ENCODE measurements at regions not wholly inside any gene's neighbourhood (a gene's known extent, or its start where the extent isn't known, plus 50 kb on each side); places are given as distances from the start of the nearest gene placed in this dataset.

DNA sequence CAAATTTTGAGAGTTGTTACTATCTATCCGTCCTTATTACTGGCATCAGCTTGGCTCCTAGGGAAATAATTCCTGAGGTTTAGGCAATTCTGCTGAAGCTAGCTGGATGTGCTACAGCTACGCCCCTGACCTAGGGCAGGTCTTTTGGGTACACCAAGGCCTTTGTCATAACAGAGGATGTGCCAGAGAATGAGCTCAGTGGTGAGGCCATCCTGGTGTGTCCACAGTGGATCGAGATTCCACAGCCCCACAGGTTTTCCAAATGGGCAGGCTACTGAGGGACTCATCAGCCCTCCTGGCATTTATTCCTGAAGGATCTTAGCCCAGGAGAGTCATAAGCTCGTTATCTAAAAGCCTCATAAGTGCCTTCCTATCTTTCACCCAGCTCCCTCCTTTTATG lies 475.2 kb upstream of the USP24 start:
- DNase-seq (ENCODE audit: low read depth, low spot score) = no peak

GRCh38 chr1:55689800-55690199 lies 474.6 kb upstream of the USP24 start:
- DNase-seq (ENCODE audit: low read depth, low spot score) = no peak

DNA sequence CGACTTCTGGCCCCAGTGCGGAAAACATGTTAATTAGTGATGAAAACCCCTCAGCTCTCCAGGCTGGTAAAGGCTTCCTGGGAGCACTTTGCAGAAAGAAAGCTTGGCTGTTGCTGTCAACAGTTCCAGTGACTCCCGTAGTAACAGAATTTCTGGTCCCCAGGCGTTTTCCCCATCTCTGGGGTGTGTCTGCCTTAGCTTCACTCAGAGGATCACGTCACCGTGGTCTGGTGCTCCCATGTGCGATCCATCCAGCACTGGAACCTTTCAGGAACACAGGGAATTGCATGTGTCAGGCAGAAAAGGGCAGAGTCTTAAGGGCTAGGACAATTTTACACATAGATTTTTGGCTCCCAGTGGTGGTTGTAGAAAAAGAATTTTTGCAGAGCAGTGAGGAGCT lies 470.4 kb upstream of the USP24 start:
- no peak for DNase-seq (ENCODE audit: low read depth, low spot score)

GRCh38 chr1:55684131-55684650 lies 469.0 kb upstream of the USP24 start:
- DNase-seq (ENCODE audit: low read depth, low spot score) = no peak

GRCh38 chr1:55682198-55682597 lies 467.0 kb upstream of the USP24 start:
- DNase-seq (ENCODE audit: low read depth, low spot score) = no peak

DNA sequence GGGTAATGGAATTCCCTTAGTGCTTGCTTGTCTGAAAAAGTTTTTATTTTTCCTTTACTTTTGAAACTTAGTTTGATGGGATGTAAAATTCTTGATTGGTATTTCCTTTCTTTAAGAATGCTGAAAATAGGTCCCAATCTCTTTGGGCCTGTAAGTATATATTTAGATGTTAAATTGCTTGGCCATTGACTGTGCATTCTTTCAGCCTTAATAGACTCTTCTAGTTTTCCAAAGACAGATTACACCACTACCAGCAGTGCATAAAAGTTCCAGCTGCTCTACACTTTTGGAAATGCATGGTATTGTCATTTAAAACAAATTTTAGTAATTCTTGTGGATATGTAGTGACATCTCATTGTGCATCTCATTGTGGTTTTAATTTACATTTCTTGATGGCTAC lies 464.8 kb upstream of the USP24 start:
- DNase-seq (ENCODE audit: low read depth, low spot score) = no peak

GRCh38 chr1:55673416-55673815 lies 458.3 kb upstream of the USP24 start:
- no peak for DNase-seq (ENCODE audit: low read depth, low spot score)

GRCh38 chr1:55670331-55671082 lies 455.3 kb upstream of the USP24 start:
- DNase-seq (ENCODE audit: low read depth, low spot score) = no peak

DNA sequence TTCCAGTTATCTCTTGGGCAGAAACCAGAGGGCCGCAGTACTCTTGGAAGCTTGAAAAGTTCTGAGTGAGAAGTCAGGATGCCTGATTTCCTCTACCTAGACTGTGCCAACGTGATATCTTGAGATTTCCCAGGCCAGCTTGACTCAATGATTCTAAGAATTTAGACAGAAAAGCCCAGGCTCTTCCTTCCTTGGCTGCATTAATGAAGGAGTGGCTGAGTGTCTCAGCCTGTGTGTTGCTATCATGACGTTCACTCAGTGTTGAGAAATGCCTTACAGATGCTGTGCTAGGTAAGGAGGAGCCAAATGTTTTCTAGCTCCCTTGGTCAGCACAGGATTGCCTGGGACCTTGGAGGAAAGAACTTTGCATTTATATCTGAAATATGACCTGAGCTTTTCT lies 454.1 kb upstream of the USP24 start:
- DNase-seq (ENCODE audit: low read depth, low spot score) = no peak

DNA sequence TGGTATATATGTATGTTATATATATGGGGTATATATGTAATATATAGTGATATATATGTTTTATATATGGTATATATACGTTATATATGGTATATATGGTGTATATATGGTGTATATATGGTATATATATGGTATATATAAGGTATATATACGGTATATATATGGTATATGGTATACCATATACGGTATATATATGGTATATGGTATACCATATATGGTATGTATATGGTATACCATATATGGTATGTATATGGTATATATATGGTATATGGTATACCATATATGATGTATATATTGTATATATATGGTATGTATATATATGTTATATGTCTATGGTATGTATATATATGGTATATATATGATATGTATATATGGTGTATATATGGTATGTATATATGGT lies 447.7 kb upstream of the USP24 start:
- no peak for DNase-seq (ENCODE audit: low read depth, low spot score)

DNA sequence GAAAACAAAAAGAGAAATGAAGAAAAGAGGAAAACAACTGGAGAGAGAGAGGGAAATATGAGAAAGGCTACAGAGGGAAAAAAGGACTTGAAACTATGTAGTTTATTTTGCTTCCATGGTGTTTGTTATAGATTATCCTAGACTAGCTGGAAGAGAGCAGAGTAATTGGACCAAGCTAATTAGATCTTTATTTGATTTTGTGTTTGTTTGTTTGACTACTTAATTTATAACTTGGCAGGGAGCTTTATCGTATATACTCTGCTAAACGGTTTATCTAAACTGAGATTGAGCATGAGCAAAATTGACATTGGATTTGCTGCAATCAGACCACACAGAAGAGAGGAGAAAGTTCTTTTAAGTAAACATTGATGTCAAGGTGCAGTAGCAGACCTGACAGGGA lies 443.8 kb upstream of the USP24 start:
- DNase-seq (ENCODE audit: low read depth, low spot score) = no peak

DNA sequence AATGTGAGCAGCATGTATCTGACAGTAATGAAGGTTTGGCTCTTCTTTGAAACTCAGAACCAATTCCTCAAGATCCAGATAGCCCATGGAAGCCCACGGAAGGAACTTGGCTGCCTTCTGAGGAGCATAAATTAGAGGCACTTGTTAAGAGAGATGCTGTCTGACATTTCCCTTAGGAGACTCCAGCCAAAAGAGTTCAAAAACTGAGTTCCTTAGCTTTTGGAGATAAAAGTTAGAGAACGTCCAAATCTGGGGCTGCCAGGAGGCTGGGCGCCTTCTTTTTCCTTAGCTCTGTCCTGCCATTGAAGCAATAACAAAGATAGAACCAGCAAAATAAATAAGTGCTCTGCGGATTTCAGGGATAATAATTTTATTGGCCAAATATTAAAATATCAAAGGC lies 439.6 kb upstream of the USP24 start:
- DNase-seq (ENCODE audit: low read depth, low spot score) = no peak

DNA sequence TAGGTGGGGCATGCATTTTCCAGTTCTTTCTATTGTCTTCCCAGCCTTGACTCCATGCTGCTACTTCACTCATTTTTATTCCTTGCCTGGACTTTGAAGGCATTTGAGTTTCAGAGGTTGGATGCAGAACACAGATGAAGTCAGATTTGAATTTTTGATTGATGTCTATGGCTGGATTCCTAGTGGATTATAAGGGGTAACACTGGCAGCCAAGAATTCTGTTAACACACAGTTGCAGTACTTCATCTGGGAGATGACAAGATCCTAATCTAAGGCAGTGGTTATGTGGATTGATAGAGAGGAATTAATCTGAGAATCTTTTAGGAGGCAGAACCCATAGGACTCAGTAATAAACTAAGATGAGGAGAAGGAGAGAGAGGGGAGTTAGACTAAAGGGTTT lies 439.0 kb upstream of the USP24 start:
- no peak for DNase-seq (ENCODE audit: low read depth, low spot score)

DNA sequence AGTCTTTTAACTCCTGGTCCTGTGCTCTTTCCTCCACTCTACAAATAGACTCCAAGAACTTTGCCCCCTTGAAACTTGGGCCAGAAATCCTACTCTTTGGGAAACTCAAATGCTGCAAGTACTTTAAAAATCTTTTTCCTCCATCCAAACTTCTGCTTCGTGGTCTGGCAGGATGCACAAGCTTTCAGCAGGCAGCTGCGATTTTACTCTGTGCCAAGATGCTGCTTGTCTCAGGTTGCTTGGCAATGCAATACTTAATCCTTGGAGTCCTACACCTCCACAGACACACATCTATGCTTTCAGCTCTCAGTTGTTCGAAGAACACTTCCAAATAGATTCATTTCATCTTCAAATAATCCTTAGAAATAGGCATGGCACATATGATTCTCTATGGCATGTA lies 435.3 kb upstream of the USP24 start:
- DNase-seq (ENCODE audit: low read depth, low spot score) = no peak

- DNase-seq (ENCODE audit: low read depth, low spot score) = no peak
Measured at GRCh38 chr1:55646181-55646580, 431.0 kb upstream of the USP24 start.

GRCh38 chr1:55645270-55645669 lies 430.1 kb upstream of the USP24 start:
- DNase-seq (ENCODE audit: low read depth, low spot score) = no peak

DNA sequence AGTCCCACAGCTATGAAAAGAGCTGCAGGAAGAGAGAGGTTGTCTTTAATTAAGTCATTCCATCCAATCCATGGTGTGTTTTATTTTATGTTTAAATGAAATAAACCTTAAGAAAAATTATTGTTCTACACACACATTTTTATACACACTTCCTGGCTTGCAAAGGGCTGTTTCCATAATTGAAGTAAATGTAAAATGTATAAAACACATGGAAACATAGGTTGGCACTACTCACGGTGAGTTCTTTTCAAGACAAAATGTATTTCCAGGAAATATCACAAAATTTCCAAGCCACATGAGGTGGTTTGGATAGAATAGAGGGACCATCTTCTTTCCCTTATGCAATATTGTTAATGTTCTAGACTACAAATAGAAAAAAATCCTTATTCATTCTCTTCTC lies 426.8 kb upstream of the USP24 start:
- DNase-seq (ENCODE audit: low read depth, low spot score) = no peak

GRCh38 chr1:55640708-55641473 lies 425.7 kb upstream of the USP24 start:
- DNase-seq (ENCODE audit: low read depth, low spot score) = no peak

- DNase-seq (ENCODE audit: low read depth, low spot score) = no peak
Measured at GRCh38 chr1:55639526-55639925, 424.4 kb upstream of the USP24 start.

DNA sequence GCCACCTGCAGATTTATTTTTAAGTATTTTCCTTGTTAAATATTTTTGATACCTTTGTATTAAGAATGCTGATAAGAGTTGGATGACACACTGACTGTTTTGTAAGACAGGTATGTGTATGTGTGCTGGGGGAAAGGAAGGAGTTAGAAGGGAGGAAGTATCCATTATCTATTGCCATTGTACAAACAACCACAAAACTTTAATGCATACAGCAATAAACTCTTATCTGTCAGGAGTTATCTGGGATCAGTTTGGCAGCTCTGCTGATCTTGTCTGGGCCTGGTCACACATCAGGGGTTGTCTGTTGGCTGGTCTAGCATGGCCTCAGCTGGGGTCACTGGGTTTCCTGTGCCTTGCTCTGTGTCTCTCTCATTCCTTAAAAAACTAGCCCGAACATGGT lies 423.9 kb upstream of the USP24 start:
- no peak for DNase-seq (ENCODE audit: low read depth, low spot score)

GRCh38 chr1:55636696-55637095 lies 421.5 kb upstream of the USP24 start:
- no peak for DNase-seq (ENCODE audit: low read depth, low spot score)

GRCh38 chr1:55635856-55636255 lies 420.7 kb upstream of the USP24 start:
- no peak for DNase-seq (ENCODE audit: low read depth, low spot score)

DNA sequence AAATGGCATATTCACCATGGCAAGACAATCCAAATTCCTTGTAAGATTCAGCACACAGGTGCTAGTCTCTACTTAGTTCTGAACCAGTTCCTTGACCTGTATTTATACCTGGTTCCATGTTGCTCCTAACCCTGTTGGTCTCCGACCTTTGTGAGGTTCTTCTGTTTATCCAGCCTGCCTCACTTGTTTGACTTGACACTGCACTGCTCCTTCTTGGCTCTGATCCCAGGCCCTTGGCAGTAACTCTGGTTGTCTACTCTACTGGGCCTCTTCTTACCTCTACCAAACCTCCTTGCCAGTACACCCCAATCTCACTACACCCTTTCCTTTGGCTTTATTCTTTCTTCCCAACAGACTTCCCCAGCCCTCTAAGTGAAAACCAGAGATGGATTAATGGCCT lies 419.4 kb upstream of the USP24 start:
- no peak for DNase-seq (ENCODE audit: low read depth, low spot score)

All from activated CD4-positive, CD25-positive, alpha-beta regulatory T cell treated with anti-CD3 and anti-CD28 coated beads, Interleukin-2, amount 50 U/mL, for 16 hours (primary cell).